Spleen (tissue), 11 donors: ENCODE measurements at regions not wholly inside any gene's neighbourhood (a gene's known extent, or its start where the extent isn't known, plus 50 kb on each side); places are given as distances from the start of the nearest gene placed in this dataset.
A peak's percentile ranks its signal among the peaks of the same experiment; 100 is the strongest.

ENCODE experiments used
- DNase-seq: peaks from one replicate; pipeline ENCODE4 v3.0.0-alpha.2; 2020
- H3K27ac ChIP-seq, 8 donors: fragments of 200-600 bp; sonication (generic) in 7 of 8; 1 replicate in 4 of 8; 2 replicates in 4 of 8; pipeline versions ENCODE4 v1.5.0 to v1.8.0; 2016 to 2021; ENCODE audit warnings: inconsistent platforms in 4 of 8, mild to moderate bottlenecking in 4 of 8, moderate library complexity in 1 of 8
- H3K27me3 ChIP-seq, 7 donors: fragments of 200-600 bp; sonication (generic) in 6 of 7; replicated peaks in 1 of 7; 1 replicate in 4 of 7; 2 replicates in 3 of 7; pipeline versions ENCODE4 v1.5.0 to v1.8.0; 2016 to 2021; ENCODE audit warnings: inconsistent platforms in 3 of 7, mild to moderate bottlenecking in 1 of 7
- H3K36me3 ChIP-seq, 6 donors: fragments of 200-600 bp; sonication (generic) in 5 of 6; 1 replicate in 4 of 6; 2 replicates in 2 of 6; pipeline versions ENCODE4 v1.5.0 to v1.8.0; 2016 to 2021; ENCODE audit warnings: inconsistent platforms in 2 of 6
- H3K4me1 ChIP-seq, 6 donors: fragments of 200-600 bp; sonication (generic) in 5 of 6; 1 replicate in 3 of 6; 2 replicates in 3 of 6; pipeline versions ENCODE4 v1.5.0 to v1.8.0; 2016 to 2021; ENCODE audit warnings: inconsistent platforms in 3 of 6
- H3K4me3 ChIP-seq, 8 donors: fragments of 200-600 bp; sonication (generic) in 7 of 8; 1 replicate in 4 of 8; 2 replicates in 4 of 8; pipeline versions ENCODE4 v1.5.0 to v1.8.0; 2016 to 2021; ENCODE audit warnings: inconsistent platforms in 4 of 8, mild to moderate bottlenecking in 4 of 8, moderate library complexity in 2 of 8
- H3K9me3 ChIP-seq, 8 donors: fragments of 200-600 bp; sonication (generic) in 7 of 8; 1 replicate in 4 of 8; 2 replicates in 4 of 8; pipeline versions ENCODE4 v1.5.0 to v1.8.0; 2016 to 2021; ENCODE audit warnings: inconsistent platforms in 4 of 8
- CTCF ChIP-seq, 11 experiments: fragments of 200-600 bp in 7 of 11; fragments of 450-650 bp in 4 of 11; sonication (generic) in 4 of 11; IDR thresholded peaks in 8 of 11; conservative IDR thresholded peaks in 3 of 11; 1 replicate in 7 of 11; 2 replicates in 4 of 11; pipeline versions ENCODE4 v1.4.0 to v1.8.0; 2016 to 2021; ENCODE audit warnings: antibody characterized with exemption in 11 of 11, inconsistent platforms in 4 of 11, mild to moderate bottlenecking in 1 of 11
- POLR2A ChIP-seq, 3 donors: fragments of 450-650 bp; IDR thresholded peaks; one replicate each; pipeline ENCODE4 v1.5.1; 2017; ENCODE audit warnings: antibody characterized with exemption in 3 of 3, mild to moderate bottlenecking in 1 of 3
- POLR2AphosphoS5 ChIP-seq, 3 donors: sonication (generic); formaldehyde crosslinking; IDR thresholded peaks; one replicate each; pipeline ENCODE4 v1.5.1; 2017; ENCODE audit warnings: antibody characterized with exemption in 3 of 3
- WGBS, 5 donors: extraction: QIAGEN DNeasy Blood & Tissue Kit in 3 of 5; methylation state at CpG; one replicate each; pipeline versions ENCODE4 v1.1.5 to v1.1.7; 2013 to 2018; 5-methylcytosine and 5-hydroxymethylcytosine counted together
- intact Hi-C: fragments of 100-400 bp; cut with DNase I; formaldehyde crosslinking; loops from one replicate; pipeline ENCODE4 v1.15.0; 2023; ENCODE audit warnings: low total_unique reads
- donor health status: healthy with polysubstance abuse.
- donor health status: DM: no; HTN: no; CAD: no; lungs with moderate emphysema.
- donor health status: DM: no; HTN: no; CAD: no.
- donor health status: Bipolar disorder and iron deficiency.
- donor health status: healthy.
- donor health status: DM: no; HTN: no; CAD: no.
- donor health status: DM: yes; HTN: yes; CAD: no.

- intact Hi-C loops = loop anchor here (5.0 kb wide), 1 partner anchor 51 kb away; no protein-coding TSS in a partner anchor
- TF ChIP-seq CTCF (IDR thresholded peaks at IDR 0.05 in 8 of 11, conservative IDR thresholded peaks at IDR 0.05 in 3 of 11) (no peak), POLR2AphosphoS5 (IDR thresholded peaks at IDR 0.05) (no peak), POLR2A (IDR thresholded peaks at IDR 0.05) (no peak)
- 35 to 59% (median 51%) methylated on average over 6 of the region's 6 CpGs for WGBS, 5 donors
- peaks cover 0 to 44% (median 27%) of the 10 kb centered on the region in 6 donors for H3K4me1 ChIP-seq
- peaks cover 0 to 20% (median 18%) of the 10 kb centered on the region in 8 donors for H3K9me3 ChIP-seq
- no peaks in the 10 kb centered on the region for H3K36me3 ChIP-seq
- peak overlapping the region in 3 of 8 donors; percentile 32 to 56 (median 47) for H3K27ac ChIP-seq
- peaks cover 0 to 19% (median under 1%) of the 10 kb centered on the region in 7 donors for H3K27me3 ChIP-seq
- DNase-seq = no peak
- H3K4me3 ChIP-seq = no peak overlapping the region
Measured at GRCh38 chr15:31487811-31488436, 161.3 kb downstream of the KLF13 start.

GRCh38 chr15:31488437-31489204 lies 162.0 kb downstream of the KLF13 start:
- Histone ChIP-seq H3K4me3 (no peak overlapping the region), H3K27ac (peak overlapping the region in 3 of 8 donors; percentile 32 to 56 (median 47)), H3K36me3 (no peaks in the 10 kb centered on the region), H3K27me3 (peaks cover 0 to 13% (median 0%) of the 10 kb centered on the region in 7 donors), H3K4me1 (peaks cover 0 to 43% (median 26%) of the 10 kb centered on the region in 6 donors), H3K9me3 (peaks cover 0 to 25% (median 22%) of the 10 kb centered on the region in 8 donors)
- 25 to 37% (median 30%) methylated on average over 6 to 7 of the region's 7 CpGs for WGBS, 5 donors
- intact Hi-C loops = loop anchor here (5.0 kb wide), 1 partner anchor 51 kb away; no protein-coding TSS in a partner anchor
- TF ChIP-seq POLR2A (IDR thresholded peaks at IDR 0.05) = no peak
- peak; percentile 88 to 99 (median 96) for TF ChIP-seq CTCF (IDR thresholded peaks at IDR 0.05 in 8 of 11, conservative IDR thresholded peaks at IDR 0.05 in 3 of 11)
- DNase-seq = peak; percentile 82

GRCh38 chr15:31489281-31489680 lies 162.6 kb downstream of the KLF13 start:
- WGBS, 5 donors = 68 to 94% (median 94%) methylated on average over 2 of the region's 2 CpGs
- no peak for DNase-seq
- intact Hi-C loops = loop anchor here (5.0 kb wide), 1 partner anchor 52 kb away; no protein-coding TSS in a partner anchor
- Histone ChIP-seq H3K27ac (peak overlapping the region in 2 of 8 donors; percentile 32 to 47), H3K36me3 (no peaks in the 10 kb centered on the region), H3K9me3 (peaks cover 0 to 30% (median 22%) of the 10 kb centered on the region in 8 donors), H3K4me3 (no peak overlapping the region), H3K4me1 (peaks cover 0 to 39% (median 24%) of the 10 kb centered on the region in 6 donors), H3K27me3 (peaks cover 0 to 8% (median 0%) of the 10 kb centered on the region in 7 donors)
- TF ChIP-seq CTCF (IDR thresholded peaks at IDR 0.05 in 8 of 11, conservative IDR thresholded peaks at IDR 0.05 in 3 of 11) (no peak), POLR2A (IDR thresholded peaks at IDR 0.05) (no peak), POLR2AphosphoS5 (IDR thresholded peaks at IDR 0.05) (no peak)
